ENCODE measurements at regions not wholly inside any gene's neighbourhood (a gene's known extent, or its start where the extent isn't known, plus 50 kb on each side); places are given as distances from the start of the nearest gene placed in this dataset.

- no peak for DNase-seq (ENCODE audit: low read depth in 1 of 2, low spot score in 1 of 2)
- H3K4me3 ChIP-seq (replicated peaks; ENCODE audit: insufficient read depth, low read length) = no peak overlapping the region
- no peak for TF ChIP-seq SPI1 (IDR thresholded peaks at IDR 0.05; ENCODE audit: borderline replicate concordance, low read depth)
- TF ChIP-seq CTCF (IDR thresholded peaks at IDR 0.05; ENCODE audit: insufficient read depth, low read length) = no peak
- no peak for TF ChIP-seq REST (IDR thresholded peaks at IDR 0.05; ENCODE audit: insufficient replicate concordance, low read depth)
- no peak for TF ChIP-seq GABPA (IDR thresholded peaks at IDR 0.05; ENCODE audit: low read depth)
- no peak for TF ChIP-seq POLR2AphosphoS5 (IDR thresholded peaks at IDR 0.05; ENCODE audit: low read depth)
- H3K27me3 ChIP-seq (ENCODE audit: insufficient read depth, poor library complexity, severe bottlenecking) = no peaks in the 10 kb centered on the region
- no peak overlapping the region for H3K27ac ChIP-seq (replicated peaks)
These were observed 383.2 kb upstream of the DCN start for GRCh38 chr12:91565846-91566245.

- DNase-seq (ENCODE audit: low read depth in 1 of 2, low spot score in 1 of 2) = no peak
- TF ChIP-seq POLR2AphosphoS5 (IDR thresholded peaks at IDR 0.05; ENCODE audit: low read depth) (no peak), GABPA (IDR thresholded peaks at IDR 0.05; ENCODE audit: low read depth) (no peak), CTCF (IDR thresholded peaks at IDR 0.05; ENCODE audit: insufficient read depth, low read length) (no peak), REST (IDR thresholded peaks at IDR 0.05; ENCODE audit: insufficient replicate concordance, low read depth) (no peak), SPI1 (IDR thresholded peaks at IDR 0.05; ENCODE audit: borderline replicate concordance, low read depth) (no peak)
- Histone ChIP-seq H3K27me3 (ENCODE audit: insufficient read depth, poor library complexity, severe bottlenecking) (no peaks in the 10 kb centered on the region), H3K27ac (replicated peaks) (no peak overlapping the region), H3K4me3 (replicated peaks; ENCODE audit: insufficient read depth, low read length) (no peak overlapping the region)
These were observed 382.6 kb upstream of the DCN start for GRCh38 chr12:91565246-91565645.

GRCh38 chr12:91563011-91563765 lies 380.6 kb upstream of the DCN start:
- TF ChIP-seq REST (IDR thresholded peaks at IDR 0.05; ENCODE audit: insufficient replicate concordance, low read depth) (no peak), GABPA (IDR thresholded peaks at IDR 0.05; ENCODE audit: low read depth) (no peak), POLR2AphosphoS5 (IDR thresholded peaks at IDR 0.05; ENCODE audit: low read depth) (no peak), SPI1 (IDR thresholded peaks at IDR 0.05; ENCODE audit: borderline replicate concordance, low read depth) (no peak), CTCF (IDR thresholded peaks at IDR 0.05; ENCODE audit: insufficient read depth, low read length) (no peak)
- Histone ChIP-seq H3K4me3 (replicated peaks; ENCODE audit: insufficient read depth, low read length) (no peak overlapping the region), H3K27ac (replicated peaks) (no peak overlapping the region), H3K27me3 (ENCODE audit: insufficient read depth, poor library complexity, severe bottlenecking) (no peaks in the 10 kb centered on the region)
- no peak for DNase-seq (ENCODE audit: low read depth in 1 of 2, low spot score in 1 of 2)
